HG03108 (cell line): ENCODE measurements at regions not wholly inside any gene's neighbourhood (a gene's known extent, or its start where the extent isn't known, plus 50 kb on each side); places are given as distances from the start of the nearest gene placed in this dataset.

ENCODE experiments used
- ATAC-seq: cut with Tn5 transposase; IDR thresholded peaks from one replicate; pipeline ENCODE4 v1.9.1; 2021; ENCODE audit warnings: moderate library complexity; ENCODE audit not compliant: unreplicated experiment

DNA sequence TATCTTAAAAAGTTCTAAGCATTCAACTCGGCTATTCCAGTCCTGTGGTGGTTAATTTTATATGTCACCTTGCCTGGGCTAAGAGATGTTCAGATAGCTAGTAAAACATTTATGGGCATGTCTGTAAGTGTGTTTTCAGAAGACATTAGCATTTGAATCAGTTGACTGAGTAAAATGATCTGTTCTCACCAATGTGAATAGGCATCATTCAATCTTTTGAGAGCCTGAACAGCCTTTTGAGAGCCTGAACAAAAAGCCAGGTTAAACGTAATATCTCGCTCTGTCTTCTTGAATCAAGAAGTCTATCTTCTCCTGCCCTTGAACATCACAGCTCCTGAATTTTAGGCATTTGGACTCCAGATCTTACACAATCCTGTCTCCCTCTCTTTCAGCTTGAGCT lies 1266.1 kb downstream of the LRFN5 start:
- no peak for ATAC-seq

DNA sequence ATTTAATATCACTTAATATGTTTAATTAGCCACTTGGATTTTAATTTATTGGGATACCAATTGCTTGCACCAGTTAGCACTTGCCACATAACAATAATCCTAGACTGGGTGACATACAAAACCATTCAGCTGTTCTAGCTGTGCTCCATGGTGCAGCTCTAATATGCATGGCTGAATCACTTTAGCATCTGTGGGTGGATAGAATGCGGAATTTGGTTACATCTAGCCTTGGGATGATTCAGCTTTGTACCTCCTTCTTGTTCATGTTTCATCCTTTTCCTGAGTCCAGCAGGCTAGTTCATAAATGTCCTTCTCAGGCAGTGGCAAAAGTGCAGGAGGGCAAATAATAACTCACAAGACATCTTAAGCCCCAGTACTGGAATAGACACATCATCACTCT lies 1263.0 kb downstream of the LRFN5 start:
- ATAC-seq: no peak

DNA sequence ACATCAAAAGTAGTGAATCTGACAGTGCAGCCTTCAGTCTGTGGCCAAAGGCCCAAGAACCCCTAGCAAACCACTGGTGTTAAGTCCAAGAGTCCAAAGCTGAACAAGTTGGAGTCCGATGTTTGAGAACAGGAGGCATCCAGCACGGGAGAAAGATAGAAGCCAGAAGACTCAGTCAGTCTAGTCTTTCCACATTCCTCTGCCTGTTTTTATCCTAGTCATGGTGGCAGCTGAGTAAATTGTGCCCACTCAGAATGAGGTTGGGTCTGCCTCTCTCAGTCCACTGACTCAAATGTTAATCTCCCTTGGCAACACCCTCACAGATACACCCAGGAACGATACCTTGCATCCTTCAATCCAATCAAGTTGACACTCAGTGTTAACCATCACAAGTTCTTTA lies 1255.4 kb downstream of the LRFN5 start:
- ATAC-seq: no peak

DNA sequence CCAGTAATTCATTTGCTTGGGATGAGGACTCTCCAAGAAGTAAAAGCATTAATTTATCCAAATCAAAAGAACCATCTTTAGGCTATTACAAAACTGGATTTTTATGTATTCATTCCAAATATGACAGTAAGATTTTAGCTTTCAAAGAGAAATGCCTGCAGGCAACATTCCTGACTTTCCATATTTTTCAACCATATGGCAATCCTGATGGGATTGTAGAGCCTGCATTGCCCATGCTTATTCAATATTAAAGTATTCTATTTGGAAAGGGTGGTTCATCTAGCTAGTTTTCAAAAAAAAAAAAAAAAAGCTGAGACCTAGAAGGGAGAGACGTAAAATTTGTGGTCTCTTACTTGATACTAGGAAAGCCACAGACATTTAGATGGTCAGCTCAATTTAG lies 1253.7 kb downstream of the LRFN5 start:
- ATAC-seq: no peak

DNA sequence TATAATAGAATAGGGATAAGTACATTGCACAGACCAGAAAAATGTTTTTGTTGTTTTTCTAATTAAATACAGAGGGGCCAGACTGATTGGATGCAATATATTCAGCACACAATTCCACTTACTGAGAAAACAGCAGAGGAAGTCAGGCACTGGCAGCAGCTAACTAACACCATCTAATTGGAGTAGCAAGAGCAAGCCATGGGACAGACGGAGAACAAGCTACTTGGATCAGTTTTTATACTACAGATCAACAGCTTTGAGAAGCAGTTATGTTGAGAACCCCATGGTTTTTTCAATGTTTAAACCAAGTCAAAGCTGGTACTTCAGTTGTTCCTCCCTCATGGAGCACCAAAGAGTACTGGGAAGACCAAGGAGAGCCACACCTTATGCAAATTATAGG lies 1249.4 kb downstream of the LRFN5 start:
- no peak for ATAC-seq

DNA sequence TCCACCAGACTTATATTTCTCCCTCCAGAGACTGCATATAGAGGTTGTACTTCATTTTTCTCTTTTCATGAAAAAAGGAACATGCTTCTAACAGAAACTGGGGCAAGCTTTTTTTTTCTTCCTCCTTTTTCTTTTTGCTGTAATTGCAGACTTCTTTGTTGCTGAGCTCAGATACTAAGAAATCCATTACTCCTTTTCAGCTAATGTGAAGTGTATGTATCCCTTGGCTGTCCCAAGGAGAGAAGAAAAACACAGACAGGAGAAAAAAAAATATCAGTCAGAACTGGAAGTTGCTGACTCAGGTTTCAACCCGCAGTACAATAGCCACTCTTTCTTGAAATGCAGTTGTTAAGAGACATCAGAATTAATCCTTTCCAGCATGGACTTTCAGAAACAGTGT lies 1248.4 kb downstream of the LRFN5 start:
- ATAC-seq: no peak

DNA sequence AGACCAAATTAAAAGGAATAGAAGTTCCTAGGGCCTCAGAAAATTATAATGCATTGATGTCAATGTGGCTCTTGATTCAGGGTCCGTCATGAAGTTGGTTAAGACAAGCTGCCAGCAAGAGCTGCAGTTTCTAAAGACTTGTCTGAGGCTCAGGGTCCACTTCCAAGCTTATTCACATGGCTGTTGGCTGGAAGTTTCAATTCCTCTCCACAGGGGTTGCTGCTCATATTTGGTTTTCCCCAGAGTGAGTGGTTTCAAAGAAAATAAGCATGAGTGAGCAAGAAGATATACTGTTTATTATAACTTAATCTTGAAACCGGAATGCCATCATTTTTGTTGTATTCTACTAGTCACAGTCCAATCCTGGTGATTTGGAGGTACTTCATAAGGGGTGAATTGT lies 1247.4 kb downstream of the LRFN5 start:
- no peak for ATAC-seq

DNA sequence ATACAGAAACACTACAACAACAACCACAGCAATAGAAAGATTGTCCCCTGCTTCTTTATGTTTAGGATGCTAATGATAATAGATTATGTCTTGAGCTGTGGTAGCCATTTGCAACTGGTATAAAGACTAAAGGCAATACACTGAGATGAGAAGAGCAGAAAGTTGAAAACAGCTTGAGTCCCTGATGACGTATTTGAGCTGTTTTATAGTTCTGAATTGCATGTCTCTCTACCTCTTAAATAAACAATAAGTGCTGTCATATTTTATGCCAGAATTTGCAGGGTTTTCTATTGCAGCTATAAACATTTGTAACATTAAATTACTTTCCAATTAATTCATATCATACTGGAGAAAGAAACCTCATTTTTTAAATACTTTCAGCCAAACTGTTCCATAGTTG lies 1242.0 kb downstream of the LRFN5 start:
- no peak for ATAC-seq

DNA sequence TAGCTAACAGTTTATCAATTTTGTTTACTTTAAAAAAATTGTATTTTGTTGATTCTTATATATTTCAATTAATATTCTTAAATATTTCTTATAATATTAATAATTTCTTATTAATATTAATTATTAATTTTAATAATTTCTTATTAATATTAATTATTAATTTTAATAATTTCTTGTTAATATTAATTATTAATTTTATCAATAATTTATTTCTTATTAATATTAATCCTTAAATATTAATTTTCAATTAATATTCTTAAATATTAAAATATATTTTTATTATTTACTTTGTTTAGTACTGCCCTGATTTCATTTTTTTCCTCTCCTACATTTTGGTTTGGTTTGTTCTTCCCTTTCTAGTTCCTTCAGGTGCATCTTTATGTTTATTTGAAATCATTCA lies 1208.1 kb downstream of the LRFN5 start:
- no peak for ATAC-seq

DNA sequence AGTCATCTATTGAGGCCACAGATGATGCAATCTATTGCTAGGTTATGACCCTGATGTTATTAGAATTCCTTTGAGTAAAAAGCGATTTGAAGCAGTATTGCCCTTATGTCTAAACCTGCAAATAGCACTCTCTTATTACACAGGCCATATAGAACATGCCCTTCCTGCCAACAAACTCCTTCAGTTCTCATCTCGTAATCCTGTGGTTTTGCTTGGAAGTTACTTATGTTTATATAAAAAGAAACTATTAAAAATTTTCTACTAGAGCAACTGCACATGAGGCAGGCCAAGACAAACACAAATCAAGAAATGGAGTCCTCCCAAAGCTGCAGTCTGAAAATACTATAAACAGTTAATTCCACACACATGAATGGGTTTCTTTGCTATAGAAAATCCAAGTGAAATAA lies 1200.2 kb downstream of the LRFN5 start:
- ATAC-seq: no peak

DNA sequence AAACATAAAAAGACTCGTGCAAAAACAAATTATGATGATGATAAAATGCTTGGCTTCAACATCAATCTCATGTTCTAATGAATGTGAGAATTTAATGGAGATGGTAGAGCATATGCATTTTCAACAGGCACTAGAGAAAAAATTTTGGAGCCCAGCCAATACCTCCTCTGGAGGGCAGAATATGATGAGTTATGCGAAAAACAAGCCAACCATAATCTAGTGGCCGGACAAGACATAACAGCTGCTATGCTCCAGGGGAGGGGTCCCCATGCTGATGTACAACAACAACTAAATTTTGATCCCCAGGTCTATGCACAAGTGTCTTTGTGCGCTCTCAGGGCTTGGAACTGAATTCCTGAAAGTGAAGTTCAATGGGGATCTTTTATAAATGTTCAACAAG lies 1197.5 kb downstream of the LRFN5 start:
- ATAC-seq: no peak

DNA sequence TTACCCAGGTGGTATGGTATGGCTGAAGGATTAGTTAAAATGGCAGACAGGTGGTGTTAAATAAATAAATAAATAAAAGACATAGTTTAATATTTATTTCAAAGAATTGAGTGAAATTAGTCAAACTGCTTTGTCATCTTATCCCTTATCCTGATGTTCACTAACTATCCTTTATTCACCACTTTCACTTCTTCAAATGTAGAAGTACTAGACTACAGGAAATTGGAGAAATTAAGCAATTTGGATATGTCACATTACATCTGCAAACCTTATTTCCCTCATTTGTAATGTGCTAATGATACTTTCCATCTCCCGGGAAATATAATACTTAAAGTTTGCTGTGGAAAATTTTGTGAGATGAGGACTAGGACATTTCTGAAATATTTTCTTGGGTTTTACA lies 1195.7 kb downstream of the LRFN5 start:
- no peak for ATAC-seq

DNA sequence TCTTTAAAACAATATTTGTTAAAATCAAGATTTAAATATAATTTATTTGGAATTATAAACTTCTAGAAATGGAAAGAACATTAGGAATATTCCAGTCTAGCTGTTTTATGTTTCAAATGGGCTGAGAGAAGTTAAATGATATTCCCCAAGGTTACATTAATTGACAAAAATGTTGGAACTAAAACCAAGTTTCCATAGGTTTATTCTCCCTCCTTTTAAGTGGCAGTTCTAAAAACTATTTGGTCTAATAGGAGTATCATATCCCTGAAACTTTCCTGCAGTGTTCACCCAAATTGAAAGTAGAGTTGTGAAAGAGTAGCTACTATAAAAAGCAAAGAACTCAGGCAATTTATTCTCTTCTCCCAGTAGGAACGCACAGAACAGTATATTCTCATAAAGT lies 1185.5 kb downstream of the LRFN5 start:
- ATAC-seq: no peak

DNA sequence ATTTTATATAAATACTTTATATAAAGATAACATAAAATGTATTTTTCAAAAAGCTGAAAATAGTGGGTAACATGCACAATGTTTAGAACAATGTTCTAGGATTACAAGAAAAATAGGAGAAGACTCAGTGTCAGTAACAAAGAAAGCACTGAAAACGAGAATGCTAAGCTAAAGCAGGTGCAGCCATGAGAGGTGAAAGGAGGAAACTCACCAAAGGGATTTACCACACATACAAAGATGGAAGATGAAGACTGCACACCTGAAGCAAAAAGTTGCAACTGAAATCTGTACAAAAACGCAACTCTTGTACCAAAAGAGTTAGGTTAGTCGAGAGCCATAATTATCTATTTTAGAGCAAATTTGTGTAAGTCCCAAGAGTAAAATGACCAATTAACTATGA lies 1176.1 kb downstream of the LRFN5 start:
- ATAC-seq: no peak

DNA sequence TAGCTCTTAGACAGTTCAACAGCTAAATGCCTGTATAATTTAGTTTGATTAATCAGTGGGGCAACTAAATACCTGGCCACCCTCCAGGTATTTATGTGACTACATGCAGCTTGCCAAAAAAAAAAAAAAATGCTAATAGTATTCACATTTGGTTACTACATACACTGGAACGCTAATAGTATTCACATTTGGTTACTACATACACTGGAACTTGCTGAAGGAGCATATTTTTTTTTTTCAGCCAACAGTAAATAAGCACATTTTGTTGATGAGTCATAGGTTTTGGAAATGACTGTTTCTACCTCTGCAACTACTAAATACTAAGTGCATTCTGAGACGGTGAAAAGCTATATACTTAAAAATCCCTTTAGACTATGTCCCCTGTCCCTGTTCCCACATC lies 1172.3 kb downstream of the LRFN5 start:
- ATAC-seq: no peak

DNA sequence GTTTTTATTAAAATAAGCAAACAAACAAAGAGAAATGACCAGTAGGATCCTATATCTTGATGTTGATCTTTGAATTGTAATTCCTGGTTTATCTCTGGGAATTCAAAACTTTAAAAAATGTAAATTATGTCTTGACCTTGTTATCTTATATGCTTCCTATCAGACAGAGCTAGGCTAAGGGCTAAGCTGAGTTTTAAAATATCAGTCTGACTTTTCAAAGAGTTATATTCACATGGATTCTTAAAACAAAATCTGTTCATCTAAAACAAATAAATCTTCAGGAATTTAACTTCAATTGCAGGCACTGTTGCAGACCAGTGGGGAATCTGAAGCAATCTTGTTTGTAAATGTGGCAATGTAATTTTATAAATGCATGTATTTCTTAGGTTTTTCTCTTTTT lies 1144.1 kb downstream of the LRFN5 start:
- no peak for ATAC-seq

DNA sequence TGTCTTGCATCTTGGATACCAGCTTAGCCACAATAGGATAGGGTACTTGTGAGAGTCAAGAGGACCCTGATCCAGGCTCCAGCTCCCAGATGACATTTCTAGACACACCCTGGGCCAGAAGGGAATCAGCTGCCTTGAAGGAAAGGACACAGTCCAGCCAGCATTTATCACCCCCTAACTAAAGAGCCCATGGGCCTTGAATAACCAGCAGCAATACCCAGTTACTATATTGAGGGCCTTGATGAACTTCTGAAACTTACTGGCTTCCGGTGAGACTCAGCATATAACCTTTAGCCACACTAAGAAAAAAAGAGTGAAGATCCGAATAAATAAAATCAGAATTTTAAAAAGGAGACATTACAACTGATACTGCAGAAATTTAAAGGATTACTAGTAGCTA lies 1135.4 kb downstream of the LRFN5 start:
- no peak for ATAC-seq

DNA sequence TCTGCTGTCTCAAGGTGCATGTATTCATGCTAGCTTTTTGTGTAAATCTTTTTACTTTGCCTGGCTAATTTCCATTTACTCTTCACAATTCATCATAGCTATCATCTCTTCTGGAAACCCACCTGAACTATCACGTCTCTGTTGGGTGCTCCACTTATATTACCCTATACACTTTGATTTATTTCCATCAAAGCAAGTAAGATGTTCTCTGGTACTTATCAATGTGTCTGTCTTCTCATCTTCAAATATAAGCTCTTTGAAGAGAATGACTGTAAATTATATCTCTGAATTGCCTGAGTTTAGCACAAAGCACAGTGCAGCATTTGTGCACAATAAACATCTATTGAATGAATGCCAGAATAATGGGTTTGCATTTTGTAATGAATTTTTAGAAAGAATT lies 1129.7 kb downstream of the LRFN5 start:
- ATAC-seq: no peak

DNA sequence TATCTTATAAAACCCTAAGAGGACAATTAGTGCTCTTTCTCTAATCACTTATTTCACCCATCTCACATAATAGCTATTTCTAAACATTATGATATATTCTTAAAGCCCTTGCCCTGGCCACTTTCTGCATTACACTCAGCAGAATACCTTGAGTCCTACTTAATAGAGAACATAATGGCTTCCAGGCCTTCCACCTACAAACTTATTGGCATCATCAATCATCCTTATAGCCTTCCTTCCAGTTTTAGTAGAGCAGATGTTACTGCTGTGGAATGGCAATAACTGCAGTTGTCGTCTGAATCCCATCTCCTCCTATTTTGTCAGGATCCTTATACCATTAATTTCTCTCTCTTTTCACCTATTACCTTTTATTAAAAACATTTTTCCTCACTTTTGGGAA lies 1127.4 kb downstream of the LRFN5 start:
- no peak for ATAC-seq

DNA sequence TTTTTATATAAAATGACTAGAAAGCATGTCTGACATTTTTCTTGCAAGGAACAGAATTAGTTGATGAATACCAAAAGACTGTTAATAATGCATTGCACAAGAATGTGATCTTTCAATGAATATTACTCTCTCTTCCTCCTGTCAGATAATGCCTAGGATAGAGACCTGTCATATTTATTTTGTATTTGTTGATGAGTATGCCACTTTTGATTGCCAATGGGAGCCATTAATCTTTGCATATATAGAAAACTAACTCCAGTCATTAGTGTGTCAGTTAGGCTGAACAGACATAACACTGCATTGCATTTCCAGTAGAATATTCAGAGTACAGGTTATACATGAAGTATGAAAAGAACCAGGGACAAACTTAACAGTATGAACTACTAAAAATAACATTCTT lies 1125.3 kb downstream of the LRFN5 start:
- ATAC-seq: no peak

DNA sequence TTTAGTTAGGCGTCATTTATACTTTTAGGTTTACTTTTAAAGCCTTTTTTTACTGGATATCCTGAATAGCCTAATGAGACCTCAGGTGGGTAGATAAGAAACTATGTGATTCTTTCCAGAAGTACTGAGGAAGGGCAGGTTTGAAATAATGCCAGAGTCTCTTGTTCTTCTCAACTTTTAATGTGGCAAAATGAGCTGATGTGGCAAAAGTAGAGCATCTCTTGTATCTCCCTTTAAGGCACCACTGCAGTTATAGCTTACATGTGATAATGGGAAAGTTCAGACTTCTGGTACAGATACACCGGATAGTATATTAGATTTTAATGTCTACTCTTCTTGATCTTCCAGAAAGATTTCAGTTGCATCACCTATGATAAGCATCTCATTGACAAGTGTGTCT lies 1124.8 kb downstream of the LRFN5 start:
- no peak for ATAC-seq

DNA sequence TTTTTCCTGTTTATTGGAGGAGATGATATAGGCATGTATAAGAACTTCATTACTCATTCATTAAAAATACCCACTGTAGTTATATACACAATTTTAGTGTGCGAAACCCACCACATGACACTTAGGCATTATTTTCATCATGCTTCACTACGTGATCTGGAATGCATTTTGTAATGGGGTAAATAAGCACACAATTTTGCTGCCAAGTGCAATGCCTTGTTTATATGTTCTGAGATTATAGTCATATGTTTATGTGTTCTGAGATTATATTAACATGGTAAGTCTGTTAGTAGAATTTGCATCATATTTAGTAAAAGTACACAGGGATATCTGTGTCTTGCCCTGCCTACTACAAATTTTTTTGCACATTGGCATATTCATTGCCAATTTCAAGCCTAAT lies 1123.0 kb downstream of the LRFN5 start:
- ATAC-seq: no peak

DNA sequence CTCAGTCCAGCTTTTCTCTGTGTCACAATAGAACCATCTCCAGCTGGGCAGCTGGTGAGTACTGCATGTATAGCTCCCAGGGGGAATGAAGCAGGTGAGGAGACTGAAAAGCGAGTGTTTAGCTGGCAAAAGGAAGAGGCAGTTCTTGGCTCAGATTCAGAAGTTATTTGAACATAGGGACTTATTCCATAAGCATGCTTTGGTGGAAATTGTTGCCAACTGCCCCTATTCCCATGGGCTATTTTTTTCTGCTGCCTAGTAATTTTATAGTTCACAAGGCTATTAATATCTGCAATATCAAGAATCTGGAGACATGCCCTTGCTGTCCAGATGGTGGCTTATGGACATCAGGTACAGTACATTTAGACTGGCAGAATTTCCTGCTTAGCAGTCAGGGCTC lies 1112.7 kb downstream of the LRFN5 start:
- ATAC-seq: no peak

DNA sequence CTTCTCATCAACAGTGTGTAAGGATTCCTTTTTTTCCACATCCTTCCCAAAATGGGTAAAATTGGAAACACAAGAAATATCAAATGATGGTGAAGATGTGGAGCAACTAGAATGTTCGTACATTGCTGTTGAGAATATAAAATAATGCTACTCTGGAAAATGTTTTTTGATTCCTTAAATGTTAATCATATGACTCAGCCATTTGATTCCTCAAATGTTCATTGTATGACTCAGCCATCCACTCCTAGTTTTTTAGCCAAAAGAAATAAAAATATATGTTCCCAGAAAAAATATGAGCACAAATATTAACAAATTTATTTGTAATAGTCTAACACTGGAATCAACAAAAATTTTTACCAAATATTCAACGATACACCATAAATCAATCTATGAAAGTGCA lies 1108.6 kb downstream of the LRFN5 start:
- no peak for ATAC-seq
